GM12878 (cell line): ENCODE measurements at regions not wholly inside any gene's neighbourhood (a gene's known extent, or its start where the extent isn't known, plus 50 kb on each side); places are given as distances from the start of the nearest gene placed in this dataset.

Experiments used
- ATAC-seq: fragments of 200-7000 bp; cut with Tn5 transposase; 3 replicates; pipeline ENCODE4 v1.9.1; 2020; ENCODE audit warnings: mild to moderate bottlenecking, moderate library complexity
- BruUV-seq: library from RNA; stranded (reverse); fragments of 400-500 nt; replicated peaks from 2 replicates; lab custom pipeline; 2021; lab: Mats Ljungman, UMichigan
- CTCF ChIA-PET: fragments of 300-600 bp; sonication (Branson Sonifier 250); formaldehyde crosslinking; extraction: SDS; loops from one replicate; lab custom pipeline; 2021; ENCODE audit warnings: inconsistent platforms; lab: Yijun Ruan, JAX
- POLR2A ChIA-PET: fragments of 350-600 bp; formaldehyde crosslinking; extraction: SDS; loops from one replicate; lab custom pipeline; 2021; ENCODE audit warnings: inconsistent platforms; lab: Charles Lee
- RAD21 ChIA-PET: fragments of 300-600 bp; sonication (Branson Sonifier 250); formaldehyde crosslinking; loops from one replicate; lab custom pipeline; 2023; ENCODE audit warnings: antibody characterized with exemption; ENCODE audit not compliant: unreplicated experiment; lab: Charles Lee
- SMC1A ChIA-PET: fragments of 300-600 bp; sonication (Branson Sonifier 250); formaldehyde crosslinking; loops from one replicate; lab custom pipeline; 2023; ENCODE audit not compliant: unreplicated experiment, uncharacterized antibody; lab: Charles Lee
- DNase-seq: peaks from one replicate; pipeline ENCODE4 v3.0.0-alpha.2; 2011; ENCODE audit warnings: low read depth, low spot score
- FAIRE-seq: peaks from 3 replicates; lab custom pipeline; 2011; peaks lifted over from hg19 to GRCh38; lab: Jason Lieb, UNC
- H2AFZ ChIP-seq: 2 replicates; pipeline ENCODE4 v1.6.0; 2011; ENCODE audit warnings: low read depth, low read length, control low read depth; ENCODE audit not compliant: control insufficient read depth
- H3K27ac ChIP-seq: 2 replicates; pipeline ENCODE4 v1.5.1; 2011; ENCODE audit warnings: control low read depth; ENCODE audit not compliant: control insufficient read depth, insufficient read depth
- H3K27me3 ChIP-seq, 2 experiments: replicated peaks in 1 of 2; 2 replicates each; pipeline versions ENCODE4 v1.6.0 to v1.6.1; 2011; ENCODE audit warnings: low read length in 1 of 2; ENCODE audit not compliant: control insufficient read depth in 2 of 2, insufficient read depth in 2 of 2
- H3K36me3 ChIP-seq, 2 experiments: 2 replicates each; pipeline ENCODE4 v1.5.1; 2011; ENCODE audit warnings: low read length in 1 of 2; ENCODE audit not compliant: control insufficient read depth in 2 of 2, insufficient read depth in 2 of 2
- H3K4me1 ChIP-seq: 2 replicates; pipeline ENCODE4 v1.6.1; 2011; ENCODE audit warnings: mild to moderate bottlenecking, low read length, moderate library complexity, mixed read lengths; ENCODE audit not compliant: control insufficient read depth, insufficient read depth
- H3K4me2 ChIP-seq: 2 replicates; pipeline ENCODE4 v1.6.0; 2011; ENCODE audit warnings: control low read depth; ENCODE audit not compliant: control insufficient read depth, insufficient read depth
- H3K4me3 ChIP-seq: fragments of 200-600 bp; sonication (generic); 2 replicates; pipeline ENCODE4 v1.5.1; 2016
- H3K79me2 ChIP-seq: 2 replicates; pipeline ENCODE4 v1.6.0; 2011; ENCODE audit warnings: low read length; ENCODE audit not compliant: control insufficient read depth, insufficient read depth
- H3K9ac ChIP-seq: 2 replicates; pipeline ENCODE4 v1.8.0; 2011; ENCODE audit warnings: low read length, control low read depth, mixed read lengths; ENCODE audit not compliant: control insufficient read depth, insufficient read depth
- H3K9me3 ChIP-seq: replicated peaks from 3 replicates; pipeline ENCODE4 v1.5.1; 2011; ENCODE audit warnings: mild to moderate bottlenecking, low read length; ENCODE audit not compliant: control insufficient read depth, insufficient read depth
- H4K20me1 ChIP-seq: 2 replicates; pipeline ENCODE4 v1.6.0; 2011; ENCODE audit not compliant: control insufficient read depth, insufficient read depth
- CHD2 ChIP-seq: IDR thresholded peaks from 2 replicates; pipeline ENCODE4 v1.6.1; 2011; ENCODE audit warnings: low read depth, low read length, improper control_type of control experiment, borderline replicate concordance
- ESRRA ChIP-seq: IDR thresholded peaks from 2 replicates; pipeline ENCODE4 v1.6.1; 2012; ENCODE audit warnings: mild to moderate bottlenecking, low read length, improper control_type of control experiment
- MEF2A ChIP-seq: IDR thresholded peaks from 2 replicates; pipeline ENCODE4 v1.6.1; 2011; ENCODE audit warnings: low read depth, mild to moderate bottlenecking, low read length, moderate library complexity; ENCODE audit not compliant: insufficient read depth
- SIN3A ChIP-seq: IDR thresholded peaks from 2 replicates; pipeline ENCODE4 v1.6.1; 2012; ENCODE audit warnings: low read depth, low read length, improper control_type of control experiment
- SP1 ChIP-seq: IDR thresholded peaks from one replicate; pipeline ENCODE4 v1.6.1; 2011; ENCODE audit warnings: low read depth, low read length
- SPI1 ChIP-seq: IDR thresholded peaks from 2 replicates; pipeline ENCODE4 v1.6.1; 2011; ENCODE audit warnings: low read depth, mild to moderate bottlenecking, low read length, moderate library complexity, borderline replicate concordance; ENCODE audit not compliant: insufficient read depth
- SRF ChIP-seq, 2 experiments: IDR thresholded peaks; 2 replicates each; pipeline ENCODE4 v1.6.1; 2011; ENCODE audit warnings: low read depth in 2 of 2, low read length in 2 of 2, mild to moderate bottlenecking in 1 of 2, moderate library complexity in 1 of 2
- ZBED1 ChIP-seq: IDR thresholded peaks from 2 replicates; pipeline ENCODE4 v1.6.1; 2016; ENCODE audit warnings: borderline replicate concordance
- whole genome bisulfite sequencing: methylation state at CpG from one replicate; pipeline ENCODE4 v1.1.6; 2016; ENCODE audit warnings: low lambda C conversion rate; ENCODE audit not compliant: insufficient replicate concordance, insufficient coverage; ENCODE audit errors: missing lambda C conversion rate; 5-methylcytosine and 5-hydroxymethylcytosine counted together
- in situ Hi-C: fragments of 300-500 bp; cut with MboI; formaldehyde crosslinking; loops from 9 replicates; pipeline ENCODE4 v1.14.3; 2018; ENCODE audit warnings: mixed read lengths
- intact Hi-C: fragments of 100-400 bp; cut with micrococcal nuclease; formaldehyde crosslinking; loops from one replicate; pipeline ENCODE4 v1.14.2; 2022; ENCODE audit not compliant: unreplicated experiment
- TF ChIP-seq, protein P1 (sequence below): IDR thresholded peaks from 2 replicates; pipeline ENCODE4 v1.6.1; 2012; ENCODE audit warnings: mild to moderate bottlenecking, low read depth, low read length

DNA sequence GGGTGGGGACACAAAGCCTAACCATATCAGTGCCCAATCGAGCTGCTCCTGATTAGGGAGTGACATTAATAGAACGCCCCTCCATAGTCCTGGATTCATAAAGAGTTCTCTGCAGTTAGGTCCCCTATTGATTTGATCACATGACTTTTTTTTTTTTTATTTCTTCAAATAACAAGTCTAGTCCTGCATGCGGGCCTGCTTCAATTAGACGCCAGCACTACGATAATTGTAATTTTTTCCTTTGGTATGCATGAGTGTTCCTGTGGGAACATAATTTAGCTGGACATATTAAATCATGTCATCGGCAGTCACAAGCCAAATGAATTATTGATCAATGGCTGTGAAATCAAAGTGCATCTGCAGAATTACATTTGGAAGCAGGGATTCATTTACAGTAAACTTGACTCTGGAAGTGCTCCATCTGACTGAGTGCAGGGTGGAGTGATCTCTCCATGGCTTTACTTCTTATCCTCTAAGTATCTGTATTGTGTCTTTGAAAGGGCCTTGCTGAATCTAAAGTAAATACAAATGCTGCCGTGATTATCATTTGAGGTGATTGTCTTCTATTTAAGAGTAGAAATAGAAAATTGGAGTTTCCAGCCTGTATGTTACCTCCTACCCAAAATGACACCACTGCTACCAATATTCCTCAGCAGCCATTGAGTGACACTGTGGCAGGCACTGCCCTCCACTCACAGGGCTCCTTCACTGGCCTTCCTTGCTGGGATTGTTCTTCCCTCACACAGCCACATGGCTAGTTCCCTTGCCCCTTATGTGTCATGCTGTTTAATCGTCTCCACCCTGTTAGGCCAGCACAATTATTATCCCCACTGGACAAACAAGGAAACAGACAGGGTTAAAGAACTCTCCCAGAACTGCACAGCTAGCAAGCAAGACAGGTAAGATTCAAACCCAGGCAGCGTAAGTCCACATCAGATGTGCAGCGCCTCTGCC, 337.4 kb upstream of the ID2 start:
- BruUV-seq = no TSS peak
- intact Hi-C loops = no loop called here
- H3K4me1 ChIP-seq = peaks cover 7% of the 10 kb centered on the region
- SMC1A ChIA-PET = interaction anchor here (1.3 to 2.5 kb wide), 5 partner anchors 18 to 34 kb away, joined by 3 to 19 read pairs (median 8); no protein-coding TSS in a partner anchor
- CTCF ChIA-PET = interaction anchor here (0.7 kb wide), 1 partner anchor 30 kb away, joined by 7 read pairs; no protein-coding TSS in a partner anchor
- 68% methylated on average over 10 of the region's 10 CpGs for WGBS
- TF ChIP-seq MEF2A (no peak), CHD2 (no peak), SPI1 (no peak), SP1 (no peak), ZBED1 (no peak), ESRRA (no peak), SIN3A (no peak), SRF (IDR thresholded peaks at IDR 0.05; ENCODE audit: low read depth in 2 of 2, low read length in 2 of 2) (no peak)
- TF ChIP-seq, protein P1, sequence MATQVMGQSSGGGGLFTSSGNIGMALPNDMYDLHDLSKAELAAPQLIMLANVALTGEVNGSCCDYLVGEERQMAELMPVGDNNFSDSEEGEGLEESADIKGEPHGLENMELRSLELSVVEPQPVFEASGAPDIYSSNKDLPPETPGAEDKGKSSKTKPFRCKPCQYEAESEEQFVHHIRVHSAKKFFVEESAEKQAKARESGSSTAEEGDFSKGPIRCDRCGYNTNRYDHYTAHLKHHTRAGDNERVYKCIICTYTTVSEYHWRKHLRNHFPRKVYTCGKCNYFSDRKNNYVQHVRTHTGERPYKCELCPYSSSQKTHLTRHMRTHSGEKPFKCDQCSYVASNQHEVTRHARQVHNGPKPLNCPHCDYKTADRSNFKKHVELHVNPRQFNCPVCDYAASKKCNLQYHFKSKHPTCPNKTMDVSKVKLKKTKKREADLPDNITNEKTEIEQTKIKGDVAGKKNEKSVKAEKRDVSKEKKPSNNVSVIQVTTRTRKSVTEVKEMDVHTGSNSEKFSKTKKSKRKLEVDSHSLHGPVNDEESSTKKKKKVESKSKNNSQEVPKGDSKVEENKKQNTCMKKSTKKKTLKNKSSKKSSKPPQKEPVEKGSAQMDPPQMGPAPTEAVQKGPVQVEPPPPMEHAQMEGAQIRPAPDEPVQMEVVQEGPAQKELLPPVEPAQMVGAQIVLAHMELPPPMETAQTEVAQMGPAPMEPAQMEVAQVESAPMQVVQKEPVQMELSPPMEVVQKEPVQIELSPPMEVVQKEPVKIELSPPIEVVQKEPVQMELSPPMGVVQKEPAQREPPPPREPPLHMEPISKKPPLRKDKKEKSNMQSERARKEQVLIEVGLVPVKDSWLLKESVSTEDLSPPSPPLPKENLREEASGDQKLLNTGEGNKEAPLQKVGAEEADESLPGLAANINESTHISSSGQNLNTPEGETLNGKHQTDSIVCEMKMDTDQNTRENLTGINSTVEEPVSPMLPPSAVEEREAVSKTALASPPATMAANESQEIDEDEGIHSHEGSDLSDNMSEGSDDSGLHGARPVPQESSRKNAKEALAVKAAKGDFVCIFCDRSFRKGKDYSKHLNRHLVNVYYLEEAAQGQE = no peak
- no peak overlapping the region for H3K27ac ChIP-seq
- no peaks in the 10 kb centered on the region for H3K36me3 ChIP-seq
- no peak overlapping the region for H3K4me3 ChIP-seq
- DNase-seq (no peak), ATAC-seq (no peak), FAIRE-seq (no peak)
- POLR2A ChIA-PET = no interaction called here
- no peaks in the 10 kb centered on the region for H3K79me2 ChIP-seq
- H3K4me2 ChIP-seq = no peak overlapping the region
- H4K20me1 ChIP-seq = no peaks in the 10 kb centered on the region
- H2AFZ ChIP-seq = no peak overlapping the region
- RAD21 ChIA-PET = no interaction called here
- H3K27me3 ChIP-seq = no peaks in the 10 kb centered on the region
- peaks cover 8% of the 10 kb centered on the region; the same call in 2 of the 3 replicates for H3K9me3 ChIP-seq
- in situ Hi-C loops = no loop called here
- no peak overlapping the region for H3K9ac ChIP-seq
